LNCAP (cell line): ENCODE measurements at regions not wholly inside any gene's neighbourhood (a gene's known extent, or its start where the extent isn't known, plus 50 kb on each side); places are given as distances from the start of the nearest gene placed in this dataset.

Experiments used
- TF ChIP-seq, protein P1 (sequence below): fragments of 450-650 bp; IDR thresholded peaks from 2 replicates; pipeline ENCODE4 v1.5.1; 2017; ENCODE audit warnings: mild to moderate bottlenecking

DNA sequence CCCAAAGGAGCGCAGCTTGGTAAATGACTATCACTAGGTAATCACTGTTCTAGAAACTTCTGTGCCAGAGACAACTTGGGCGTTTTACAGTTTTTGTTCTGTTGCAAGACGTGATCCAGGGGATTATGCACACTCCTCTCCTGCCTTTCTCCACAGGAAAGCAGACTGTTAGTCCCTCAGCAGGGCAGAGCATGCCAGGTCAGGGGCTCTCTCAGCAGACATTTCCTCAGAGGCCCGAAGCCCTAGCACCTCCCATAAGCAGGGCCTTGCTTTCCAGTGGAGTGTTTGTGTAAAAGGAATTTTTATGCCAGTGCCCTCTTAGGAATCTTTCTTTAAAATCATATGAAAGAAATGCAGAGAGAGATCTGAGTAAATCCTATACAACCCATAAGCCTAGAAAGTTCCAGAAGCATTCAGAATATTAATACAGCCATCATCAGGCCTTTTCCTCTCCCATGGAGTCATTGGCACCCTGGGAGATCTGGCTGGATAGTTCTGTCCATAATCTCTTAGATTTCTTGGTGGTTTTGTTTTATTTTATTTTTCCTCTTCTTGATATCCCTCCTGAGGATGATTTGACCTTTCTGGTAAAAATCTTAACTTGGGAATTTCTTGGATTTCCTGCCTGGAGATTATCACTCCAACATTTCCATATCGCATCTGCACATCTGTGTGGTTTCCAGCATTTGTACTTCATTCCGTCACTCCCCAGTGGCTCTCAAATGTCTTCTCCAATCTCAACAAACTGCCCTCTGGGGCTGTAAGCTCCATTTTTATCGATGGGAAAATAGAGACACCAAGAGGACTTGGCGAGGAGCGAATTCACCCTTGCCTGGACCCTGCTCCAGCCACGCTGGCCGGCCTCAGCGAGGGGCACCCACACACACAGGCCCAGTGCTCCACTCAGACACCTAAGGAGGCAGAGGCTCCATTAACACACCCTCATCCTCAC is 116.1 kb downstream of the PSMG1 start:
- TF ChIP-seq, protein P1, sequence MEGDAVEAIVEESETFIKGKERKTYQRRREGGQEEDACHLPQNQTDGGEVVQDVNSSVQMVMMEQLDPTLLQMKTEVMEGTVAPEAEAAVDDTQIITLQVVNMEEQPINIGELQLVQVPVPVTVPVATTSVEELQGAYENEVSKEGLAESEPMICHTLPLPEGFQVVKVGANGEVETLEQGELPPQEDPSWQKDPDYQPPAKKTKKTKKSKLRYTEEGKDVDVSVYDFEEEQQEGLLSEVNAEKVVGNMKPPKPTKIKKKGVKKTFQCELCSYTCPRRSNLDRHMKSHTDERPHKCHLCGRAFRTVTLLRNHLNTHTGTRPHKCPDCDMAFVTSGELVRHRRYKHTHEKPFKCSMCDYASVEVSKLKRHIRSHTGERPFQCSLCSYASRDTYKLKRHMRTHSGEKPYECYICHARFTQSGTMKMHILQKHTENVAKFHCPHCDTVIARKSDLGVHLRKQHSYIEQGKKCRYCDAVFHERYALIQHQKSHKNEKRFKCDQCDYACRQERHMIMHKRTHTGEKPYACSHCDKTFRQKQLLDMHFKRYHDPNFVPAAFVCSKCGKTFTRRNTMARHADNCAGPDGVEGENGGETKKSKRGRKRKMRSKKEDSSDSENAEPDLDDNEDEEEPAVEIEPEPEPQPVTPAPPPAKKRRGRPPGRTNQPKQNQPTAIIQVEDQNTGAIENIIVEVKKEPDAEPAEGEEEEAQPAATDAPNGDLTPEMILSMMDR = no peak

DNA sequence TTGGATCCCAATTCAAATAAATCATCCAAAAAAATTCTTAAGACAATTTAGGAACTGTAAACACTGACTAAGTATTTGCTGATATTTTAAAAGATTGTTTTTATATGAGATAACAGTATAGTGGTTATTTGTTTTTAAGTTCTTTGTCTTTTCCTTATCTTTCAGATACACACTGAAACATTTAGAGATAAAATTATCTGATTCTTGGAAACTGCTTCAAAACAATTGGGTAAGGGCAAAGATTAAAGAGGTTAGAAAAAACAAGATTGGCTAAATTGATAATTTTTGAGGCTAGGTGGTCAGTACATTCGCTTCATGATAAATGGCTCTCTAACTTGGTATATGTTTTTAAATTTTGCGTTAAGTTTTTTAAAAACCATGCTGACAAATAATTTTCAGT is 117.3 kb downstream of the PSMG1 start:
- TF ChIP-seq, protein P1 = no peak

DNA sequence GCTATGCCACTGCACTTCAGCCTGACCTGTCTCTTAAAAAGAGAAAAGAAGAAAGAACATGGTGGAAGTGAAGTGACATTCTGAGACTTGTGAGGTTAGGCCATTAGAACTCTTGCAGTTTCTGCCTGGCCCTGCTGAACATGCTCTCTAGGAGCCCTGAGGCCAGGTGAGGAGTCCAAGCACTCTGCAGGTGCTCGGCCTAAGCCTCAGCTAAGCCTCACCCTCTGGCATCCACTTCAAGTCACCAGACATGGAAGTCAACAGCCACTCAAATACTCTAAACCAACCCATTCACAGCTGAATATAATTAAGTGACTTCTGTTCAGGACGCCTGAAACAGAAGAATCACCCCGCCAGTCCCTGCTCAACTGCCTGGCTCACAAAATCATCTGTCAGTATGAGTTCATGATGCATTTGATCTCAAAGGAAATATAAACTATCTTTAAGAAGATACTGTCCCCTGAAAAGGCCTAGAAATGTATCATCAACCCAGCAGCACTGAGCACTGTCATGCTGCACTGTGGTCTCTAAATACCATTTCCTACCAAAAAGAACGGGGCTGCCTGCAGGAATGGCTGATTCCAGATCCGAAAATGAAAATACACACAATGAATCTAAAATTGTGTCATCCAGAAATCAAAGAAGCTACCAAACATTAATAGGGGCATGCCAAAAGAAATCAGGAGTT is 118.8 kb downstream of the PSMG1 start:
- TF ChIP-seq, protein P1 = no peak

DNA sequence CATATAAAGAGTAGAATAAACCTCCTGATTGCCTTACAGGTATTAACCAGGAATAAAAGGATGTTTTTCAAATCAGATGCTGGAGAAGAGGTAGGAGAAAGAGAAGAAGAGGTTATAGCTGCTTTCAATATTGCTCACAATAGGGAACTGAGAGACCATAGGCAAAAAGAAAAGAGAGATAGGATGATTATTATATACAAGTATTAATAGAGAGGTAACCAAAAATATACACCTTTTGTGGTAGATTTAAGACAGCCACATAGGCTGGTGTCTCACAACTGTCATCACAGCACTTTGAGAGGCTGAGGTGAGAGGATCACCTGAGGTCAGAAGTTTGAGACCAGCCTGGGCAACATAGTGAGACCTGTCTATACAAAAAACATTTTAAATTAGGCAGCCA is 119.7 kb downstream of the PSMG1 start:
- TF ChIP-seq, protein P1 = no peak

DNA sequence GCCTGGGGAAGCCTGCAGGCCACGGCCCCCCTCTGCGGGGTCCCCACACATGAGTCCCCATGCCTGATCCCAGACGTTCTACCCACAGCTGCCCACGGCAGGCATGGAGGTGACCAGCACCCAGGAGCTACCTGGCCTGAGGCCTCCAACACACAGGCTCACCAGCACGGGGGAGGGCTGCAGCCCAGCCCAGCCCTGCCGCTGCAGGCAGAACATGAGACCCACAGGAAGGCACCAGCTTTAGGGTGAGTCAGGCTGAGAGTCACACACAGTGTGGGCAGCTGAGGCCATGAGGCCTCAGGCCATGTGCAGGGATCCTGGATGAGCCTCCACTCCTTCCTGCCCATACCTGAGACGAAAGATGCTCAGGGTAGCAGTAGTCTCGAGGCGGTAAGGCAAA is 121.1 kb downstream of the PSMG1 start:
- TF ChIP-seq, protein P1 = no peak

DNA sequence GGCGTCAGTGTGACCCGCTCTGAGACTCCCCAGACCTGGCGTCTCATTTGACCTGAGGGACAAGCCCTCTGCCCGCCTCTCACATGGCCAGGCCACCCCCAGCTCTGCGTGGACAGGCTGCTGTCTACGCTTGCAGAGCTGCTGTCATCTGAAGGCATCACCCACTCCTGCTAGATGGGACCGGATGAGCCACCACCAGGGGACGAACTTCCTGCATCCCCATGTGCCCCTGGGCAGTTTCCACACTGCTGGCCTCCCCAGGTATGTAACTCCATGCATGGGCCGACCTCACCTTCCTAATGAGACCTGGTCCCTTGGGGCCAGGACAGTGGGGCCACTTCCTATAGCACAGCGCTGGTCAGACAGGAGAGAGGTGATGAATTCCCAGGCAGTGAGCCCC is 121.5 kb downstream of the PSMG1 start:
- TF ChIP-seq, protein P1 = no peak

DNA sequence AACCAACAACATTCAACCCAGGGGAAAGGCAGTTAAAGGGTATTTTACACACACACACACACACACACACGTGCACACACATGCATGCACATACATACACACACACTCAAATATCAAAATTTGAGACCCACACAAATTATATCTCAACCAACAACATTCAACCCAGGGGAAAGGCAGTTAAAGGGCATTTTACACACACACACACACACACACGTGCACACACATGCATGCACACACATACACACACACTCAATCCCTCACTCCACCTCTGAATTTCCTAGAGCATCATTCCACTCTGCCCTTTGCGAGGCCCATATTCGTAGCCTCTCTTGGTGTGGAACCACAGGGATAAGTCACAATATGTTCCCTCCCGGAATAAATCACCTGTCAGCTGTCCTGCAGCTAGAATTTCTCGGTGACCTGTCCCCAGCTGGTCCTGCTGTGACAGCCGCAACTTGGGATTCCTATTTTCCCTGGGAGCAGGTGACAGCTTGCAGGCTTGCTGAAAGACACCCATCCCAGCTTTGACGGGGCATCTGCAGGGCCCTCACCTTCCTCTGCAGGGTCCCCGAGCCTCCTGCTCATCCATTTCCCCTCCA is 122.7 kb downstream of the PSMG1 start:
- TF ChIP-seq, protein P1 = no peak
